ENCODE measurements at regions not wholly inside any gene's neighbourhood (a gene's known extent, or its start where the extent isn't known, plus 50 kb on each side); places are given as distances from the start of the nearest gene placed in this dataset.

DNA sequence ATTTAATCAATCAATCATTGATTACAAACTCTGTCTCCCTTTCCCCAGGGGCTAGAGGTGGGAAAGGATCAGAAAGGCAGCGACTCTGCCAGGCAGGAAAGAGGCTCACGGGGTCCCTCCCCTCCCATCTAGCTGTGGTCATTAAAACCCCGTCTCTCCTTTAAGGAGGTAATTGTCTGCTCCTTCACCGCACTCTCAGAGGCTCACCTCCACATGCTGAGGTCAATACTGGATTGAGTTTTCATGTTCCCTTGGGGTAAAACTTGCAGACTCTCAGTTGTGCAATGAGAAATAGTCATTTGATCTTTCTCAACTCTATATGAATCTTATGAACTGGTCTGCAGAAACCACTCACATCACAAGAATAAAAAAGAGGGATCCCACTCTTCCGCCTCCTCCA, 368.8 kb downstream of the ADRA2A start:
- TF ChIP-seq, protein P1, sequence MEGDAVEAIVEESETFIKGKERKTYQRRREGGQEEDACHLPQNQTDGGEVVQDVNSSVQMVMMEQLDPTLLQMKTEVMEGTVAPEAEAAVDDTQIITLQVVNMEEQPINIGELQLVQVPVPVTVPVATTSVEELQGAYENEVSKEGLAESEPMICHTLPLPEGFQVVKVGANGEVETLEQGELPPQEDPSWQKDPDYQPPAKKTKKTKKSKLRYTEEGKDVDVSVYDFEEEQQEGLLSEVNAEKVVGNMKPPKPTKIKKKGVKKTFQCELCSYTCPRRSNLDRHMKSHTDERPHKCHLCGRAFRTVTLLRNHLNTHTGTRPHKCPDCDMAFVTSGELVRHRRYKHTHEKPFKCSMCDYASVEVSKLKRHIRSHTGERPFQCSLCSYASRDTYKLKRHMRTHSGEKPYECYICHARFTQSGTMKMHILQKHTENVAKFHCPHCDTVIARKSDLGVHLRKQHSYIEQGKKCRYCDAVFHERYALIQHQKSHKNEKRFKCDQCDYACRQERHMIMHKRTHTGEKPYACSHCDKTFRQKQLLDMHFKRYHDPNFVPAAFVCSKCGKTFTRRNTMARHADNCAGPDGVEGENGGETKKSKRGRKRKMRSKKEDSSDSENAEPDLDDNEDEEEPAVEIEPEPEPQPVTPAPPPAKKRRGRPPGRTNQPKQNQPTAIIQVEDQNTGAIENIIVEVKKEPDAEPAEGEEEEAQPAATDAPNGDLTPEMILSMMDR (IDR thresholded peaks at IDR 0.05): no peak
- TF ChIP-seq EZH2 (IDR thresholded peaks at IDR 0.05; ENCODE audit: borderline replicate concordance, insufficient read depth, low read depth, low read length, poor library complexity, severe bottlenecking): no peak
- Histone ChIP-seq H3K4me1 (ENCODE audit: control insufficient read depth in 2 of 2, insufficient read depth in 2 of 2, low read length in 2 of 2) (no peaks in the 10 kb centered on the region), H3K27me3 (replicated peaks in 1 of 4; ENCODE audit: control extremely low read depth in 1 of 4, control insufficient read depth in 3 of 4, insufficient read depth in 4 of 4, low read length in 3 of 4) (no peaks in the 10 kb centered on the region), H3K36me3 (replicated peaks in 1 of 2; ENCODE audit: control extremely low read depth in 1 of 2, control insufficient read depth in 1 of 2, extremely low read depth in 1 of 2, insufficient read depth in 2 of 2, low read length in 1 of 2) (no peaks in the 10 kb centered on the region), H3K27ac (ENCODE audit: low read length in 2 of 2) (no peak overlapping the region), H3K4me3 (ENCODE audit: control extremely low read depth in 1 of 5, extremely low read depth in 1 of 5, insufficient read depth in 1 of 5, low read depth in 2 of 5, low read length in 4 of 5) (no peak overlapping the region), H4K20me1 (ENCODE audit: control insufficient read depth, insufficient read depth, low read length, poor library complexity, severe bottlenecking) (no peaks in the 10 kb centered on the region), H3K9ac (ENCODE audit: low read length) (no peak overlapping the region), H2AFZ (ENCODE audit: insufficient read depth, low read depth, low read length, poor library complexity, severe bottlenecking) (no peak overlapping the region), H3K9me3 (ENCODE audit: control extremely low read depth in 1 of 3, control insufficient read depth in 2 of 3, insufficient read depth in 1 of 3, low read length in 2 of 3) (no peaks in the 10 kb centered on the region), H3K4me2 (replicated peaks; ENCODE audit: low read depth, low read length, poor library complexity, severe bottlenecking) (no peak overlapping the region), H3K79me2 (ENCODE audit: control insufficient read depth, insufficient read depth, low read length) (no peaks in the 10 kb centered on the region)
- DNase-seq: no peak
- ChIA-PET POLR2A (no interaction called here), CTCF (no interaction called here)
- no CpG with 5 or more reads among the region's 5 CpGs for WGBS (ENCODE audit: insufficient coverage)
- Mint-ChIP-seq H3K27me3 (no peaks in the 10 kb centered on the region), H3K4me3 (no peak overlapping the region), H3K9me3 (ENCODE audit: insufficient read depth) (no peaks in the 10 kb centered on the region), H3K27ac (no peak overlapping the region), H3K4me1 (no peaks in the 10 kb centered on the region)
- no peak for ATAC-seq (ENCODE audit: low read depth)
- intact Hi-C loops (cut with micrococcal nuclease): no loop called here

DNA sequence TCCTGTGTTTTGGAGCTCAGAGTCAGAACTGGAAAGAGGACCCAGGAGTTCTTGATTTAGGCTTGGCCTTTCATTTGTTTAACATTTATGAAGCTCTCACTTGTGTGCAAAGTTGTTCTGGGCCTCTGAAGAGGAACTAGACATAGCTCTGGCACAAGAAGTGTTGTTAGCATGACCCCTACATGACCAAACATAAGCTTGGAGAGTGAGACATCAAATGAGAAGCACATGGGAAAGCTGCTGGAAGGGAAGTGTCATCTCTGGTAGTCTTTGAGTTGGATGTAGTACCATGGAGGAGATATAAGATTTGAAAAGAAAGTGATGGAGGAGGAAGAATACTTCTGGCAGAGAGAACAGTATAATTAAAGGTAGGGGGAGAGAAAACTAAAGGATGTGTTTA, 370.1 kb downstream of the ADRA2A start:
- H3K9me3 Mint-ChIP-seq (ENCODE audit: insufficient read depth): no peaks in the 10 kb centered on the region
- H3K27ac ChIP-seq (ENCODE audit: low read length in 2 of 2): no peak overlapping the region
- intact Hi-C loops (cut with micrococcal nuclease): no loop called here
- CTCF ChIA-PET: no interaction called here
- H3K4me3 Mint-ChIP-seq: no peak overlapping the region
- POLR2A ChIA-PET: no interaction called here
- H3K36me3 ChIP-seq (replicated peaks in 1 of 2; ENCODE audit: control extremely low read depth in 1 of 2, control insufficient read depth in 1 of 2, extremely low read depth in 1 of 2, insufficient read depth in 2 of 2, low read length in 1 of 2): no peaks in the 10 kb centered on the region
- no peaks in the 10 kb centered on the region for H3K27me3 ChIP-seq (replicated peaks in 1 of 4; ENCODE audit: control extremely low read depth in 1 of 4, control insufficient read depth in 3 of 4, insufficient read depth in 4 of 4, low read length in 3 of 4)
- H3K9me3 ChIP-seq (ENCODE audit: control extremely low read depth in 1 of 3, control insufficient read depth in 2 of 3, insufficient read depth in 1 of 3, low read length in 2 of 3): no peaks in the 10 kb centered on the region
- no peaks in the 10 kb centered on the region for H3K4me1 ChIP-seq (ENCODE audit: control insufficient read depth in 2 of 2, insufficient read depth in 2 of 2, low read length in 2 of 2)
- H3K4me1 Mint-ChIP-seq: no peaks in the 10 kb centered on the region
- no peak overlapping the region for H3K4me3 ChIP-seq (ENCODE audit: control extremely low read depth in 1 of 5, extremely low read depth in 1 of 5, insufficient read depth in 1 of 5, low read depth in 2 of 5, low read length in 4 of 5)
- H3K27ac Mint-ChIP-seq: no peak overlapping the region
- no peak overlapping the region for H2AFZ ChIP-seq (ENCODE audit: insufficient read depth, low read depth, low read length, poor library complexity, severe bottlenecking)
- ATAC-seq (ENCODE audit: low read depth) (no peak), DNase-seq (no peak)
- H3K79me2 ChIP-seq (ENCODE audit: control insufficient read depth, insufficient read depth, low read length): no peaks in the 10 kb centered on the region
- no peak overlapping the region for H3K4me2 ChIP-seq (replicated peaks; ENCODE audit: low read depth, low read length, poor library complexity, severe bottlenecking)
- H3K9ac ChIP-seq (ENCODE audit: low read length): no peak overlapping the region
- no peaks in the 10 kb centered on the region for H4K20me1 ChIP-seq (ENCODE audit: control insufficient read depth, insufficient read depth, low read length, poor library complexity, severe bottlenecking)
- H3K27me3 Mint-ChIP-seq: no peaks in the 10 kb centered on the region
- TF ChIP-seq, protein P1 (IDR thresholded peaks at IDR 0.05): no peak
- TF ChIP-seq EZH2 (IDR thresholded peaks at IDR 0.05; ENCODE audit: borderline replicate concordance, insufficient read depth, low read depth, low read length, poor library complexity, severe bottlenecking): no peak
